GM12873 (cell line): ENCODE measurements at regions not wholly inside any gene's neighbourhood (a gene's known extent, or its start where the extent isn't known, plus 50 kb on each side); places are given as distances from the start of the nearest gene placed in this dataset.

ENCODE experiments used
- CTCF ChIP-seq: IDR thresholded peaks from 2 replicates; pipeline ENCODE4 v1.5.1; 2012; ENCODE audit warnings: low read depth, mild to moderate bottlenecking, moderate library complexity, low read length, control low read depth; ENCODE audit not compliant: insufficient read depth; ENCODE audit errors: missing control alignments

- TF ChIP-seq CTCF, result no peak
These were observed 630.8 kb downstream of the NR4A2 start for GRCh38 chr2:155701721-155702120.

- no peak for TF ChIP-seq CTCF
These were observed 636.0 kb downstream of the NR4A2 start for GRCh38 chr2:155696571-155696970.

- TF ChIP-seq CTCF, result no peak
These were observed 637.0 kb downstream of the NR4A2 start for GRCh38 chr2:155695505-155695904.

GRCh38 chr2:155692856-155693255 lies 639.7 kb downstream of the NR4A2 start:
- TF ChIP-seq CTCF, result no peak

GRCh38 chr2:155692106-155692505 lies 640.4 kb downstream of the NR4A2 start:
- TF ChIP-seq CTCF, result no peak

- TF ChIP-seq CTCF, result no peak
These were observed 641.7 kb downstream of the NR4A2 start for GRCh38 chr2:155690785-155691184.

- no peak for TF ChIP-seq CTCF
These were observed 642.7 kb downstream of the NR4A2 start for GRCh38 chr2:155689791-155690190.
